Transverse colon (tissue), 1 donor: ENCODE measurements at regions not wholly inside any gene's neighbourhood (a gene's known extent, or its start where the extent isn't known, plus 50 kb on each side); places are given as distances from the start of the nearest gene placed in this dataset.

Source experiments
- EP300 ChIP-seq: sonication (generic); formaldehyde crosslinking; IDR thresholded peaks from one replicate; pipeline ENCODE4 v1.6.1; 2017; ENCODE audit warnings: antibody characterized with exemption, low read depth
- POLR2A ChIP-seq: fragments of 450-650 bp; IDR thresholded peaks from one replicate; pipeline ENCODE4 v1.6.1; 2016; ENCODE audit warnings: antibody characterized with exemption, mild to moderate bottlenecking, moderate library complexity

- TF ChIP-seq POLR2A, result no peak
- no peak for TF ChIP-seq EP300
Observed at GRCh38 chr6:140027219-140027618, 652.8 kb upstream of the CITED2 start.
